GM23248 (cell line): ENCODE measurements at regions not wholly inside any gene's neighbourhood (a gene's known extent, or its start where the extent isn't known, plus 50 kb on each side); places are given as distances from the start of the nearest gene placed in this dataset.

Experiments used
- DNase-seq: peaks from one replicate; pipeline ENCODE4 v3.0.0-alpha.2; 2015
- H2AFZ ChIP-seq: fragments of 200-600 bp; sonication (generic); 2 replicates; pipeline ENCODE4 v1.6.1; 2016; ENCODE audit warnings: antibody characterized with exemption
- H3F3A ChIP-seq: fragments of 200-600 bp; sonication (generic); 2 replicates; pipeline ENCODE4 v1.6.1; 2016; ENCODE audit warnings: mild to moderate bottlenecking, antibody characterized with exemption, mixed run types; ENCODE audit not compliant: insufficient read depth
- H3K27ac ChIP-seq: fragments of 200-600 bp; sonication (generic); 2 replicates; pipeline ENCODE4 v1.5.1; 2016; ENCODE audit warnings: mild to moderate bottlenecking
- H3K27me3 ChIP-seq: fragments of 200-600 bp; sonication (generic); replicated peaks from 2 replicates; pipeline ENCODE4 v1.6.1; 2016; ENCODE audit warnings: mild to moderate bottlenecking; ENCODE audit not compliant: insufficient read depth
- H3K36me3 ChIP-seq: fragments of 200-600 bp; sonication (generic); 2 replicates; pipeline ENCODE4 v1.6.1; 2016; ENCODE audit warnings: low read depth, mild to moderate bottlenecking
- H3K4me1 ChIP-seq: fragments of 200-600 bp; sonication (generic); 2 replicates; pipeline ENCODE4 v1.6.1; 2016; ENCODE audit warnings: mild to moderate bottlenecking; ENCODE audit not compliant: insufficient read depth
- H3K4me2 ChIP-seq: fragments of 200-600 bp; sonication (generic); one replicate; pipeline ENCODE4 v1.6.1; 2016; ENCODE audit warnings: mild to moderate bottlenecking; ENCODE audit not compliant: unreplicated experiment
- H3K4me3 ChIP-seq: fragments of 200-600 bp; sonication (generic); 2 replicates; pipeline ENCODE4 v1.5.1; 2016; ENCODE audit warnings: mild to moderate bottlenecking
- H3K79me2 ChIP-seq: fragments of 200-600 bp; sonication (generic); 2 replicates; pipeline ENCODE4 v1.6.1; 2016; ENCODE audit warnings: mild to moderate bottlenecking; ENCODE audit not compliant: insufficient read depth
- H3K9ac ChIP-seq: fragments of 200-600 bp; sonication (generic); 2 replicates; pipeline ENCODE4 v1.6.1; 2016; ENCODE audit warnings: mild to moderate bottlenecking
- H3K9me2 ChIP-seq: fragments of 200-600 bp; sonication (generic); 2 replicates; pipeline ENCODE4 v1.6.1; 2016; ENCODE audit warnings: mixed run types, mild to moderate bottlenecking, moderate library complexity; ENCODE audit not compliant: insufficient read depth
- H3K9me3 ChIP-seq: fragments of 200-600 bp; sonication (generic); one replicate; pipeline ENCODE4 v1.6.1; 2017; ENCODE audit warnings: low read depth
- H4K20me1 ChIP-seq: fragments of 200-600 bp; sonication (generic); 2 replicates; pipeline ENCODE4 v1.6.0; 2016; ENCODE audit not compliant: insufficient read depth
- EZH2 ChIP-seq: fragments of 200-600 bp; sonication (generic); IDR thresholded peaks from 2 replicates; pipeline ENCODE4 v1.6.1; 2018; ENCODE audit warnings: antibody characterized with exemption, mild to moderate bottlenecking; ENCODE audit not compliant: insufficient read depth, poor library complexity, severe bottlenecking
- EZH2phosphoT487 ChIP-seq: fragments of 200-600 bp; sonication (generic); IDR thresholded peaks from 2 replicates; pipeline ENCODE4 v1.6.1; 2018; ENCODE audit warnings: antibody characterized with exemption, moderate library complexity, mild to moderate bottlenecking, low read depth; ENCODE audit not compliant: insufficient read depth
- WGBS, 2 experiments: methylation state at CpG; one replicate each; pipeline ENCODE4 v1.1.6; 2015 to 2017; ENCODE audit warnings: low lambda C conversion rate in 2 of 2, low coverage in 1 of 2; ENCODE audit errors: missing lambda C conversion rate in 2 of 2; 5-methylcytosine and 5-hydroxymethylcytosine counted together
- in situ Hi-C: fragments of 300-500 bp; cut with MboI; formaldehyde crosslinking; loops from 2 replicates; pipeline ENCODE4 v1.15.0; 2020

- Histone ChIP-seq H2AFZ (no peak overlapping the region), H3K9me3 (no peaks in the 10 kb centered on the region), H3K9me2 (no peaks in the 10 kb centered on the region), H3K27ac (no peak overlapping the region), H3K4me1 (no peaks in the 10 kb centered on the region), H3K4me3 (no peak overlapping the region), H3K79me2 (no peaks in the 10 kb centered on the region), H4K20me1 (no peaks in the 10 kb centered on the region), H3F3A (no peaks in the 10 kb centered on the region), H3K9ac (no peak overlapping the region), H3K36me3 (no peaks in the 10 kb centered on the region), H3K27me3 (peaks cover 18% of the 10 kb centered on the region; the same call in 1 of the 2 replicates), H3K4me2 (no peak overlapping the region)
- in situ Hi-C loops: no loop called here
- DNase-seq: no peak
- WGBS, 2 experiments: 24 to 26% methylated on average over 5 of the region's 5 CpGs
- TF ChIP-seq EZH2 (no peak), EZH2phosphoT487 (no peak)
Measured at GRCh38 chr14:53857625-53858344, 98.8 kb downstream of the BMP4 start.

GRCh38 chr14:53855574-53855973 is 101.1 kb downstream of the BMP4 start:
- H3K4me3 ChIP-seq: no peak overlapping the region
- H3K9ac ChIP-seq: no peak overlapping the region
- H2AFZ ChIP-seq: no peak overlapping the region
- no peaks in the 10 kb centered on the region for H3F3A ChIP-seq
- no peak overlapping the region for H3K27ac ChIP-seq
- no peaks in the 10 kb centered on the region for H3K4me1 ChIP-seq
- in situ Hi-C loops: no loop called here
- H3K9me3 ChIP-seq: no peaks in the 10 kb centered on the region
- H4K20me1 ChIP-seq: no peaks in the 10 kb centered on the region
- H3K79me2 ChIP-seq: no peaks in the 10 kb centered on the region
- TF ChIP-seq EZH2phosphoT487 (no peak), EZH2 (no peak)
- no peak for DNase-seq
- no peak overlapping the region for H3K4me2 ChIP-seq
- H3K27me3 ChIP-seq: peaks cover 18% of the 10 kb centered on the region; the same call in 1 of the 2 replicates
- no peaks in the 10 kb centered on the region for H3K36me3 ChIP-seq
- H3K9me2 ChIP-seq: no peaks in the 10 kb centered on the region
- WGBS, 2 experiments: 4 to 16% methylated on average over 2 of the region's 2 CpGs

- Histone ChIP-seq H3K27ac (no peak overlapping the region), H3K9me3 (no peaks in the 10 kb centered on the region), H2AFZ (no peak overlapping the region), H3K27me3 (peaks cover 15% of the 10 kb centered on the region; the same call in 1 of the 2 replicates), H3K79me2 (no peaks in the 10 kb centered on the region), H3K9me2 (no peaks in the 10 kb centered on the region), H3K9ac (no peak overlapping the region), H3K36me3 (no peaks in the 10 kb centered on the region), H3K4me3 (no peak overlapping the region), H4K20me1 (no peaks in the 10 kb centered on the region), H3K4me1 (no peaks in the 10 kb centered on the region), H3K4me2 (no peak overlapping the region), H3F3A (no peaks in the 10 kb centered on the region)
- no peak for TF ChIP-seq EZH2phosphoT487
- TF ChIP-seq EZH2: no peak
- no peak for DNase-seq
- in situ Hi-C loops: no loop called here
Measured at GRCh38 chr14:53855127-53855526, 101.5 kb downstream of the BMP4 start.

- no peak overlapping the region for H2AFZ ChIP-seq
Measured at GRCh38 chr14:53851394-53852090, 105.1 kb downstream of the BMP4 start.

More at GRCh38 chr14:53851394-53852090, 105.1 kb downstream of the BMP4 start:
- no peaks in the 10 kb centered on the region for H3K4me1 ChIP-seq
- 49 to 60% methylated on average over 6 of the region's 6 CpGs for WGBS, 2 experiments
- no peaks in the 10 kb centered on the region for H3K9me3 ChIP-seq
- no peaks in the 10 kb centered on the region for H3F3A ChIP-seq
- no peaks in the 10 kb centered on the region for H3K9me2 ChIP-seq
- DNase-seq: no peak
- no peak overlapping the region for H3K4me3 ChIP-seq
- no peak overlapping the region for H3K9ac ChIP-seq
- in situ Hi-C loops: no loop called here
- no peak overlapping the region for H3K4me2 ChIP-seq
- H4K20me1 ChIP-seq: no peaks in the 10 kb centered on the region
- H3K27me3 ChIP-seq: no peaks in the 10 kb centered on the region
- no peaks in the 10 kb centered on the region for H3K79me2 ChIP-seq
- no peak overlapping the region for H3K27ac ChIP-seq
- TF ChIP-seq EZH2phosphoT487: no peak
- TF ChIP-seq EZH2: no peak
- H3K36me3 ChIP-seq: no peaks in the 10 kb centered on the region
